BE2C (cell line): ENCODE measurements at regions not wholly inside any gene's neighbourhood (a gene's known extent, or its start where the extent isn't known, plus 50 kb on each side); places are given as distances from the start of the nearest gene placed in this dataset.

Source experiments
- DNase-seq: peaks from one replicate; pipeline ENCODE4 v3.0.0-alpha.2; 2020
- H3K27me3 ChIP-seq: fragments of 250-450 bp; sonication (Bioruptor Pico); 2 replicates; pipeline ENCODE4 v1.5.1; 2020; ENCODE audit warnings: mild to moderate bottlenecking
- H3K36me3 ChIP-seq: fragments of 250-450 bp; sonication (Bioruptor Pico); 2 replicates; pipeline ENCODE4 v1.5.1; 2020; ENCODE audit warnings: mild to moderate bottlenecking
- H3K4me1 ChIP-seq: fragments of 250-450 bp; sonication (Bioruptor Pico); 2 replicates; pipeline ENCODE4 v1.5.1; 2020
- H3K4me3 ChIP-seq: 2 replicates; pipeline ENCODE4 v1.5.1; 2011; ENCODE audit warnings: low read depth, low read length
- H3K9me3 ChIP-seq: fragments of 250-450 bp; sonication (Bioruptor Pico); 2 replicates; pipeline ENCODE4 v1.5.1; 2020
- TF ChIP-seq, protein P1 (sequence below): IDR thresholded peaks from 2 replicates; pipeline ENCODE4 v1.5.1; 2012; ENCODE audit warnings: mild to moderate bottlenecking, low read depth, low read length

DNA sequence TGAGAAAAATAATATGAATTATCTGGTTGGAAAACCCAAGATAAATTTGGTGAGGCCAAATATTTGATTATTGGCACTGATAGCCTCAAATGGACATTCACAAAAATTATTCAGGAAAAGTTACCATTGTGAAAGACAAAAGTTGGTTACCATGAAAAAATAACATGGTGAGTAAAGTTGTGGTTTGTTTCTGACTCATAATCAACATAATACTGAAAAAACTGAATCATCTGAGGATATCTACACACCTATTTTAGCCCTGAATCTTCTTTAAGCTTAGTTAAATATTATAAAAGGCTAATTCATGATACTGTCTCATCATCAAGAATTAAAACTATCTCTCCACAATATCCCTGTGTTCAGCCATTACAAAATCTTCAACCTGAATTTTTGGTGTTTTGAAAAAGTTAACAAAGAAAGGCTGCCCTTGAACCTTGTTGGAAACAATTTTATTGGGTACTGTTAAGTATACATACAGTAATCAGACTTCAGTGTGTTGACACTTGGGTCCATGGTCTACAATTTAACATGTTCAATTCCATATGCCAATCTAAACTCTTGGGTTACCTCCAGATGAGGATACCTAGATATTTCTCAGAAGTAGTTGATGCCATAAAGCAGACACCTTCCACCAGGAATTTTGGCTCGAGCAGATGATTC, 607.5 kb upstream of the SLC39A10 start:
- Histone ChIP-seq H3K36me3 (no peaks in the 10 kb centered on the region), H3K27me3 (no peaks in the 10 kb centered on the region), H3K4me3 (no peak overlapping the region), H3K4me1 (no peaks in the 10 kb centered on the region), H3K9me3 (no peaks in the 10 kb centered on the region)
- no peak for DNase-seq
- TF ChIP-seq, protein P1, sequence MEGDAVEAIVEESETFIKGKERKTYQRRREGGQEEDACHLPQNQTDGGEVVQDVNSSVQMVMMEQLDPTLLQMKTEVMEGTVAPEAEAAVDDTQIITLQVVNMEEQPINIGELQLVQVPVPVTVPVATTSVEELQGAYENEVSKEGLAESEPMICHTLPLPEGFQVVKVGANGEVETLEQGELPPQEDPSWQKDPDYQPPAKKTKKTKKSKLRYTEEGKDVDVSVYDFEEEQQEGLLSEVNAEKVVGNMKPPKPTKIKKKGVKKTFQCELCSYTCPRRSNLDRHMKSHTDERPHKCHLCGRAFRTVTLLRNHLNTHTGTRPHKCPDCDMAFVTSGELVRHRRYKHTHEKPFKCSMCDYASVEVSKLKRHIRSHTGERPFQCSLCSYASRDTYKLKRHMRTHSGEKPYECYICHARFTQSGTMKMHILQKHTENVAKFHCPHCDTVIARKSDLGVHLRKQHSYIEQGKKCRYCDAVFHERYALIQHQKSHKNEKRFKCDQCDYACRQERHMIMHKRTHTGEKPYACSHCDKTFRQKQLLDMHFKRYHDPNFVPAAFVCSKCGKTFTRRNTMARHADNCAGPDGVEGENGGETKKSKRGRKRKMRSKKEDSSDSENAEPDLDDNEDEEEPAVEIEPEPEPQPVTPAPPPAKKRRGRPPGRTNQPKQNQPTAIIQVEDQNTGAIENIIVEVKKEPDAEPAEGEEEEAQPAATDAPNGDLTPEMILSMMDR, result no peak

DNA sequence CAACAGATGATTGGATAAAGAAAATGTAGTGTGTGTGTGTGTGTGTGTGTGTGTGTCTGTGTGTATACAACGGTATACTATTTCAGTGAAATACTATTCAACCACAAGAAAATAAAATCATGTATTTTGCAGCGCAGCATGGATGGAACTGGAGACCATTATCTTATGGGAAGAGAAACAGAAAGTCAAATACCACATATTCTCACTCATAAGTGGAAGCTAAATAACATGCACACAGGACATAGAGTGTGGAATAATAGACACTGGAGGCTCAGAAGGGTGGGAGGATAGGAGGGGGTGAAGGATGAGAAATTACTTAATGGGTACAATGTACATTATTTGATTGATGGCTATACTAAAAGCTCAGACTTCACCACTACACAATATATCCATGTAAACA, 609.1 kb upstream of the SLC39A10 start:
- no peak overlapping the region for H3K4me3 ChIP-seq
- no peaks in the 10 kb centered on the region for H3K9me3 ChIP-seq
- no peaks in the 10 kb centered on the region for H3K27me3 ChIP-seq
- H3K36me3 ChIP-seq, result no peaks in the 10 kb centered on the region
- H3K4me1 ChIP-seq, result no peaks in the 10 kb centered on the region
- TF ChIP-seq, protein P1, result no peak
- DNase-seq, result no peak

- Histone ChIP-seq H3K4me3 (no peak overlapping the region), H3K9me3 (no peaks in the 10 kb centered on the region), H3K36me3 (no peaks in the 10 kb centered on the region), H3K27me3 (no peaks in the 10 kb centered on the region), H3K4me1 (no peaks in the 10 kb centered on the region)
- DNase-seq, result no peak
- TF ChIP-seq, protein P1, result no peak
These were observed 612.2 kb upstream of the SLC39A10 start for GRCh38 chr2:195044801-195045200.

- Histone ChIP-seq H3K9me3 (no peaks in the 10 kb centered on the region), H3K4me3 (no peak overlapping the region), H3K36me3 (no peaks in the 10 kb centered on the region), H3K27me3 (no peaks in the 10 kb centered on the region), H3K4me1 (no peaks in the 10 kb centered on the region)
- no peak for DNase-seq
- TF ChIP-seq, protein P1, result no peak
These were observed 618.9 kb upstream of the SLC39A10 start for GRCh38 chr2:195038153-195038552.

- Histone ChIP-seq H3K27me3 (no peaks in the 10 kb centered on the region), H3K4me1 (no peaks in the 10 kb centered on the region), H3K36me3 (no peaks in the 10 kb centered on the region), H3K4me3 (no peak overlapping the region), H3K9me3 (no peaks in the 10 kb centered on the region)
- TF ChIP-seq, protein P1, result no peak
- DNase-seq, result no peak
These were observed 620.0 kb upstream of the SLC39A10 start for GRCh38 chr2:195037045-195037444.

DNA sequence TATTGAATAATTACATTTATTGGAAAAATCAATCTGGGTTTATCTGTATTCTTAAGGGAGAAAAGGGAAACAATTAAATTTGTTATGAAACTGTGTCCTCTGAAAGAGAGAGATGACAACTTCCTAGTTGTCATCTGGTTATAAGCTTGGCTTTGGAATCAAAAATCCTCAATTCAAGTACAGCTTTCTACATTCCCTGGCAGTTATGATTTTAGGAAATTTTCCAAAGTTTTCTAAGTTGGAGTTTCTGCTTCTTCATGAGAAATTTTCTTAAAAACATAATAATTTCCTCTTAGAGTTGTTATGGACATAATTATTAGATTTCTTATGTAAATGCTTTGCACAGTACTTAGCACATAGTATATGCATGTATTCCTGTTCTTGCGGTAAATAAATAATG, 625.6 kb upstream of the SLC39A10 start:
- TF ChIP-seq, protein P1, result no peak
- H3K9me3 ChIP-seq, result no peaks in the 10 kb centered on the region
- no peaks in the 10 kb centered on the region for H3K36me3 ChIP-seq
- H3K27me3 ChIP-seq, result no peaks in the 10 kb centered on the region
- no peak overlapping the region for H3K4me3 ChIP-seq
- no peaks in the 10 kb centered on the region; the same call in 1 of the 2 replicates for H3K4me1 ChIP-seq
- no peak for DNase-seq
